ENCODE measurements at regions not wholly inside any gene's neighbourhood (a gene's known extent, or its start where the extent isn't known, plus 50 kb on each side); places are given as distances from the start of the nearest gene placed in this dataset.

GRCh38 chr20:47843886-47844567 lies 58.7 kb upstream of the SULF2 start:
- TF ChIP-seq YY1 (IDR thresholded peaks at IDR 0.05; ENCODE audit: insufficient read depth, insufficient read length) (no peak), SUZ12 (IDR thresholded peaks at IDR 0.05; ENCODE audit: extremely low read depth, insufficient read depth, insufficient read length) (no peak), ZNF274 (IDR thresholded peaks at IDR 0.05; ENCODE audit: low read depth, low read length) (no peak)
